Vagina (tissue), 2 donors: ENCODE measurements at regions not wholly inside any gene's neighbourhood (a gene's known extent, or its start where the extent isn't known, plus 50 kb on each side); places are given as distances from the start of the nearest gene placed in this dataset.

Experiments used
- CTCF ChIP-seq, 3 experiments: fragments of 450-650 bp in 2 of 3; fragments of 200-600 bp in 1 of 3; sonication (generic) in 1 of 3; IDR thresholded peaks; one replicate each; pipeline ENCODE4 v1.5.1; 2017 to 2019; ENCODE audit warnings: antibody characterized with exemption in 3 of 3, mild to moderate bottlenecking in 2 of 3, moderate library complexity in 2 of 3
- POLR2A ChIP-seq, 2 donors: fragments of 450-650 bp; IDR thresholded peaks; one replicate each; pipeline ENCODE4 v1.6.1; 2017; ENCODE audit warnings: antibody characterized with exemption in 2 of 2, mild to moderate bottlenecking in 2 of 2, moderate library complexity in 2 of 2

- no peak for TF ChIP-seq CTCF (IDR thresholded peaks at IDR 0.05)
- TF ChIP-seq POLR2A (IDR thresholded peaks at IDR 0.05), result no peak
Measured at GRCh38 chr2:215565897-215566296, 130.0 kb upstream of the FN1 start.
